Medulla oblongata (tissue), 1 donor: ENCODE measurements at regions not wholly inside any gene's neighbourhood (a gene's known extent, or its start where the extent isn't known, plus 50 kb on each side); places are given as distances from the start of the nearest gene placed in this dataset.

Experiments
- DNase-seq: peaks from one replicate; pipeline ENCODE4 v3.0.0-alpha.2; 2015; ENCODE audit errors: extremely low spot score

GRCh38 chr6:48825501-48826151 is 637.4 kb downstream of the MMUT start:
- DNase-seq, result no peak

- no peak for DNase-seq
Measured at GRCh38 chr6:48818052-48818412, 645.0 kb downstream of the MMUT start.

GRCh38 chr6:48817333-48818051 is 645.6 kb downstream of the MMUT start:
- DNase-seq, result no peak

- no peak for DNase-seq
Measured at GRCh38 chr6:48814957-48815356, 648.1 kb downstream of the MMUT start.

- no peak for DNase-seq
Measured at GRCh38 chr6:48813836-48814235, 649.2 kb downstream of the MMUT start.

- no peak for DNase-seq
Measured at GRCh38 chr6:48809700-48810099, 653.4 kb downstream of the MMUT start.

GRCh38 chr6:48809245-48809644 is 653.8 kb downstream of the MMUT start:
- DNase-seq, result no peak

GRCh38 chr6:48798296-48798695 is 664.8 kb downstream of the MMUT start:
- no peak for DNase-seq

- no peak for DNase-seq
Measured at GRCh38 chr6:48782225-48782624, 671.2 kb upstream of the PTCHD4 start.

- DNase-seq, result no peak
Measured at GRCh38 chr6:48777411-48777810, 666.4 kb upstream of the PTCHD4 start.

GRCh38 chr6:48775157-48775556 is 664.2 kb upstream of the PTCHD4 start:
- no peak for DNase-seq

GRCh38 chr6:48774276-48774675 is 663.3 kb upstream of the PTCHD4 start:
- DNase-seq, result no peak

GRCh38 chr6:48766349-48766748 is 655.4 kb upstream of the PTCHD4 start:
- DNase-seq, result no peak

GRCh38 chr6:48765352-48765961 is 654.5 kb upstream of the PTCHD4 start:
- DNase-seq, result peak; percentile 64

GRCh38 chr6:48764286-48765044 is 653.5 kb upstream of the PTCHD4 start:
- no peak for DNase-seq

GRCh38 chr6:48757661-48758060 is 646.7 kb upstream of the PTCHD4 start:
- no peak for DNase-seq

- DNase-seq, result no peak
Measured at GRCh38 chr6:48755315-48755714, 644.3 kb upstream of the PTCHD4 start.

GRCh38 chr6:48754641-48755040 is 643.6 kb upstream of the PTCHD4 start:
- DNase-seq, result no peak

GRCh38 chr6:48750861-48751260 is 639.9 kb upstream of the PTCHD4 start:
- DNase-seq, result no peak

GRCh38 chr6:48747471-48747870 is 636.5 kb upstream of the PTCHD4 start:
- DNase-seq, result no peak

GRCh38 chr6:48747040-48747439 is 636.0 kb upstream of the PTCHD4 start:
- no peak for DNase-seq

GRCh38 chr6:48744948-48745347 is 634.0 kb upstream of the PTCHD4 start:
- no peak for DNase-seq
